Type B pancreatic cell (in vitro differentiated cells): ENCODE measurements at regions not wholly inside any gene's neighbourhood (a gene's known extent, or its start where the extent isn't known, plus 50 kb on each side); places are given as distances from the start of the nearest gene placed in this dataset.
"Not testable (repeated sequence)": the region's sequence is repeated elsewhere in the genome, so short reads cannot be mapped to it uniquely, and the experiment has no call there.

ENCODE experiments used
- DNase-seq: peaks from one replicate; pipeline ENCODE4 v3.0.0; 2021; ENCODE audit warnings: mixed read lengths; ENCODE audit not compliant: unreplicated experiment; ENCODE audit errors: extremely low spot score
- H3K27ac Mint-ChIP-seq: 2 replicates; pipeline ENCODE4 v1.8.0; 2021; ENCODE audit warnings: mild to moderate bottlenecking, mixed read lengths
- H3K27me3 Mint-ChIP-seq: 2 replicates; pipeline ENCODE4 v1.8.0; 2021; ENCODE audit warnings: mixed read lengths
- H3K36me3 Mint-ChIP-seq: 2 replicates; pipeline ENCODE4 v1.8.0; 2021; ENCODE audit warnings: mixed read lengths
- H3K4me1 Mint-ChIP-seq: one replicate; pipeline ENCODE4 v1.8.0; 2021; ENCODE audit warnings: mixed read lengths; ENCODE audit not compliant: unreplicated experiment
- H3K4me3 Mint-ChIP-seq: 2 replicates; pipeline ENCODE4 v1.8.0; 2021; ENCODE audit warnings: mild to moderate bottlenecking, mixed read lengths
- H3K9me3 Mint-ChIP-seq: 2 replicates; pipeline ENCODE4 v1.8.0; 2021; ENCODE audit warnings: mixed read lengths
- TF ChIP-seq, protein P1 (sequence below): fragments of 200-600 bp; sonication (generic); conservative IDR thresholded peaks from 2 replicates; pipeline ENCODE4 v1.5.0; 2021; ENCODE audit warnings: antibody characterized with exemption, mild to moderate bottlenecking

- no peak overlapping the region for H3K4me3 Mint-ChIP-seq
Observed at GRCh38 chr18:6520901-6521300, 106.2 kb upstream of the L3MBTL4 start.

DNA sequence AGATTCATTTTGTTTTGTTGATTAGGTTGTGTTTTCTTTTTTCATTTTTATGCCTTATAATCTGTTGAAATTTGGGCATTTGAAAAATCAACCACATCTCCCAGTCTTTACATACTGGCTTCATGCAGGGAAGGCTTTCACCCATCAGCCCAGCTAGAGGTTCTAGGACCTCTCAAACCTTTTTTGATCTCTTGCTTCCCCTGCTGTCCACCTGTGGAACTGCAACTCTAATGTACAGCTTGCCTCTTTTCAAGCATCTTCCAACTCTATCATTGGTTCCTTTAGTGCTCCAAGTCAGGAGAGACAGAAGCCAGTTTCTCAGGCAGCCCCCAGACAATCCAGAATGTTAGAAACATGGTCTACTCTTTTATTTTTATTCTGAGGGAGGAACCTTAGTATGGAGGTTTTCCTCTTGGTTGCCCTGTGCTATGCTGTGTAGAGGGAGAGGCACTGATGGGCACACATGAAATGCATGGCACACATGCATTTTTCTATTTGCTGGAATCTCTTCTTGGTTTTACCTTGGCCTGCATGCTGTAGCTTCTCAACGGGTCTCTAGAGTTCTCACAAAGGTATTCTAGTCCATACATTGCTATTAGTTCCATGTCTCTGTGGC is 107.2 kb upstream of the L3MBTL4 start:
- Mint-ChIP-seq H3K4me1 (no peaks in the 10 kb centered on the region), H3K9me3 (peaks cover 13% of the 10 kb centered on the region), H3K27me3 (peaks cover 3% of the 10 kb centered on the region), H3K4me3 (no peak overlapping the region), H3K27ac (no peak overlapping the region), H3K36me3 (no peaks in the 10 kb centered on the region)
- TF ChIP-seq, protein P1, sequence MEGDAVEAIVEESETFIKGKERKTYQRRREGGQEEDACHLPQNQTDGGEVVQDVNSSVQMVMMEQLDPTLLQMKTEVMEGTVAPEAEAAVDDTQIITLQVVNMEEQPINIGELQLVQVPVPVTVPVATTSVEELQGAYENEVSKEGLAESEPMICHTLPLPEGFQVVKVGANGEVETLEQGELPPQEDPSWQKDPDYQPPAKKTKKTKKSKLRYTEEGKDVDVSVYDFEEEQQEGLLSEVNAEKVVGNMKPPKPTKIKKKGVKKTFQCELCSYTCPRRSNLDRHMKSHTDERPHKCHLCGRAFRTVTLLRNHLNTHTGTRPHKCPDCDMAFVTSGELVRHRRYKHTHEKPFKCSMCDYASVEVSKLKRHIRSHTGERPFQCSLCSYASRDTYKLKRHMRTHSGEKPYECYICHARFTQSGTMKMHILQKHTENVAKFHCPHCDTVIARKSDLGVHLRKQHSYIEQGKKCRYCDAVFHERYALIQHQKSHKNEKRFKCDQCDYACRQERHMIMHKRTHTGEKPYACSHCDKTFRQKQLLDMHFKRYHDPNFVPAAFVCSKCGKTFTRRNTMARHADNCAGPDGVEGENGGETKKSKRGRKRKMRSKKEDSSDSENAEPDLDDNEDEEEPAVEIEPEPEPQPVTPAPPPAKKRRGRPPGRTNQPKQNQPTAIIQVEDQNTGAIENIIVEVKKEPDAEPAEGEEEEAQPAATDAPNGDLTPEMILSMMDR: peak; percentile 72
- no peak for DNase-seq

More at GRCh38 chr18:6520901-6521300, 106.2 kb upstream of the L3MBTL4 start:
- H3K9me3 Mint-ChIP-seq: peaks cover 13% of the 10 kb centered on the region
- no peaks in the 10 kb centered on the region for H3K36me3 Mint-ChIP-seq
- H3K27me3 Mint-ChIP-seq: peaks cover 3% of the 10 kb centered on the region
- DNase-seq: no peak
- H3K4me1 Mint-ChIP-seq: no peaks in the 10 kb centered on the region
- TF ChIP-seq, protein P1: no peak
- H3K27ac Mint-ChIP-seq: no peak overlapping the region

- Mint-ChIP-seq H3K27ac (no peak overlapping the region), H3K4me3 (no peak overlapping the region), H3K9me3 (peaks cover 13% of the 10 kb centered on the region), H3K36me3 (no peaks in the 10 kb centered on the region), H3K4me1 (no peaks in the 10 kb centered on the region), H3K27me3 (peaks cover 3% of the 10 kb centered on the region)
- DNase-seq: no peak
- TF ChIP-seq, protein P1: no peak
Observed at GRCh38 chr18:6525604-6526003, 110.9 kb upstream of the L3MBTL4 start.

- Mint-ChIP-seq H3K4me1 (peaks cover 25% of the 10 kb centered on the region), H3K27ac (peak overlapping the region; percentile 29), H3K27me3 (no peaks in the 10 kb centered on the region), H3K9me3 (peaks cover 4% of the 10 kb centered on the region), H3K36me3 (no peaks in the 10 kb centered on the region), H3K4me3 (no peak overlapping the region)
- DNase-seq: no peak
- TF ChIP-seq, protein P1: no peak
Observed at GRCh38 chr18:6537475-6537874, 122.8 kb upstream of the L3MBTL4 start.

GRCh38 chr18:6541131-6541679 is 126.5 kb upstream of the L3MBTL4 start:
- not testable (repeated sequence) for H3K36me3 Mint-ChIP-seq, H3K9me3 Mint-ChIP-seq, H3K4me3 Mint-ChIP-seq, DNase-seq, H3K27ac Mint-ChIP-seq, H3K27me3 Mint-ChIP-seq
- TF ChIP-seq, protein P1: peak; percentile 65
- peaks cover 25% of the 10 kb centered on the region for H3K4me1 Mint-ChIP-seq
